DND-41 (cell line): ENCODE measurements at regions not wholly inside any gene's neighbourhood (a gene's known extent, or its start where the extent isn't known, plus 50 kb on each side); places are given as distances from the start of the nearest gene placed in this dataset.

ENCODE experiments used
- ATAC-seq: fragments of 200-7000 bp; cut with Tn5 transposase; 3 replicates; pipeline ENCODE4 v1.9.1; 2021; ENCODE audit warnings: low read depth; ENCODE audit not compliant: insufficient read depth
- DNase-seq: peaks from one replicate; pipeline ENCODE4 v3.0.0-alpha.2; 2020
- H2AFZ ChIP-seq: 2 replicates; pipeline ENCODE4 v1.6.0; 2012; ENCODE audit warnings: low read depth, low read length
- H3K27ac ChIP-seq: 2 replicates; pipeline ENCODE4 v1.5.1; 2012; ENCODE audit warnings: low read length, inconsistent platforms
- H3K27me3 ChIP-seq: fragments of 200-600 bp; sonication (generic); 2 replicates; pipeline ENCODE4 v1.6.0; 2012; ENCODE audit warnings: low read length, mild to moderate bottlenecking, inconsistent platforms; ENCODE audit not compliant: insufficient read depth, poor library complexity
- H3K36me3 ChIP-seq: 2 replicates; pipeline ENCODE4 v1.5.1; 2012; ENCODE audit warnings: low read length, inconsistent platforms; ENCODE audit not compliant: insufficient read depth
- H3K4me1 ChIP-seq: 2 replicates; pipeline ENCODE4 v1.5.1; 2012; ENCODE audit warnings: mild to moderate bottlenecking, low read length; ENCODE audit not compliant: insufficient read depth
- H3K4me2 ChIP-seq: 2 replicates; pipeline ENCODE4 v1.6.0; 2012; ENCODE audit warnings: mild to moderate bottlenecking, moderate library complexity, low read length, inconsistent platforms; ENCODE audit not compliant: insufficient read depth
- H3K4me3 ChIP-seq, 2 experiments: fragments of 200-600 bp in 1 of 2; shearing (Covaris generic) in 1 of 2; 2 replicates each; pipeline ENCODE4 v1.5.1; 2012 to 2016; ENCODE audit warnings: inconsistent platforms in 2 of 2, low read length in 2 of 2, mild to moderate bottlenecking in 2 of 2, low read depth in 1 of 2, moderate library complexity in 1 of 2
- H3K79me2 ChIP-seq: 2 replicates; pipeline ENCODE4 v1.6.0; 2012; ENCODE audit warnings: low read length, inconsistent platforms; ENCODE audit not compliant: insufficient read depth
- H3K9ac ChIP-seq: 2 replicates; pipeline ENCODE4 v1.6.0; 2012; ENCODE audit warnings: low read depth, mild to moderate bottlenecking, inconsistent platforms, low read length, moderate library complexity
- H3K9me3 ChIP-seq: 2 replicates; pipeline ENCODE4 v1.5.1; 2012; ENCODE audit warnings: low read length, moderate library complexity, mild to moderate bottlenecking, inconsistent platforms; ENCODE audit not compliant: insufficient read depth, severe bottlenecking
- H4K20me1 ChIP-seq: 2 replicates; pipeline ENCODE4 v1.6.0; 2012; ENCODE audit warnings: low read length; ENCODE audit not compliant: insufficient read depth
- CTCF ChIP-seq: IDR thresholded peaks from 2 replicates; pipeline ENCODE4 v1.5.1; 2012; ENCODE audit warnings: borderline replicate concordance, low read length, moderate library complexity, mild to moderate bottlenecking; ENCODE audit not compliant: poor library complexity, severe bottlenecking; ENCODE audit errors: extremely low read depth
- EZH2 ChIP-seq: IDR thresholded peaks from 3 replicates; pipeline ENCODE4 v1.6.1; 2012; ENCODE audit warnings: borderline replicate concordance, low read depth, mild to moderate bottlenecking, moderate library complexity, low read length, inconsistent platforms; ENCODE audit not compliant: severe bottlenecking

- ATAC-seq: no peak
- Histone ChIP-seq H3K4me3 (no peak overlapping the region), H3K36me3 (no peaks in the 10 kb centered on the region), H3K79me2 (no peaks in the 10 kb centered on the region), H3K9ac (no peak overlapping the region), H4K20me1 (no peaks in the 10 kb centered on the region), H3K4me2 (no peak overlapping the region), H3K27me3 (no peaks in the 10 kb centered on the region), H3K9me3 (no peaks in the 10 kb centered on the region), H2AFZ (no peak overlapping the region), H3K27ac (no peak overlapping the region), H3K4me1 (no peaks in the 10 kb centered on the region)
- no peak for TF ChIP-seq EZH2
- TF ChIP-seq CTCF: no peak
- no peak for DNase-seq
Observed at GRCh38 chr18:39786477-39786876, 2168.6 kb upstream of the PIK3C3 start.

- Histone ChIP-seq H2AFZ (no peak overlapping the region), H3K4me1 (no peaks in the 10 kb centered on the region), H3K9me3 (no peaks in the 10 kb centered on the region), H3K79me2 (no peaks in the 10 kb centered on the region), H4K20me1 (no peaks in the 10 kb centered on the region), H3K9ac (no peak overlapping the region), H3K27ac (no peak overlapping the region), H3K4me3 (no peak overlapping the region), H3K4me2 (no peak overlapping the region), H3K27me3 (no peaks in the 10 kb centered on the region), H3K36me3 (no peaks in the 10 kb centered on the region)
- no peak for ATAC-seq
- no peak for DNase-seq
- TF ChIP-seq CTCF (no peak), EZH2 (no peak)
Observed at GRCh38 chr18:39784541-39784940, 2170.5 kb upstream of the PIK3C3 start.

- DNase-seq: no peak
- no peak overlapping the region for H3K9ac ChIP-seq
- H3K36me3 ChIP-seq: no peaks in the 10 kb centered on the region
- ATAC-seq: no peak
- no peaks in the 10 kb centered on the region for H3K27me3 ChIP-seq
- H3K4me3 ChIP-seq: no peak overlapping the region
- H2AFZ ChIP-seq: no peak overlapping the region
- TF ChIP-seq CTCF (no peak), EZH2 (no peak)
- no peak overlapping the region for H3K27ac ChIP-seq
- H3K79me2 ChIP-seq: no peaks in the 10 kb centered on the region
- H3K4me2 ChIP-seq: no peak overlapping the region
- no peaks in the 10 kb centered on the region for H3K9me3 ChIP-seq
- no peaks in the 10 kb centered on the region for H3K4me1 ChIP-seq
- H4K20me1 ChIP-seq: no peaks in the 10 kb centered on the region
Observed at GRCh38 chr18:39781565-39781964, 2173.5 kb upstream of the PIK3C3 start.

- H3K27me3 ChIP-seq: no peaks in the 10 kb centered on the region
- no peak for TF ChIP-seq CTCF
- no peak for TF ChIP-seq EZH2
- H3K79me2 ChIP-seq: no peaks in the 10 kb centered on the region
- no peak overlapping the region for H2AFZ ChIP-seq
- ATAC-seq (no peak), DNase-seq (no peak)
- no peaks in the 10 kb centered on the region for H4K20me1 ChIP-seq
- no peaks in the 10 kb centered on the region for H3K4me1 ChIP-seq
- no peaks in the 10 kb centered on the region for H3K9me3 ChIP-seq
- no peak overlapping the region for H3K4me2 ChIP-seq
- no peak overlapping the region for H3K9ac ChIP-seq
- H3K27ac ChIP-seq: no peak overlapping the region
- H3K4me3 ChIP-seq: no peak overlapping the region
- H3K36me3 ChIP-seq: no peaks in the 10 kb centered on the region
Observed at GRCh38 chr18:39780774-39781173, 2174.3 kb upstream of the PIK3C3 start.
